SH-SY5Y (cell line): ENCODE measurements at regions not wholly inside any gene's neighbourhood (a gene's known extent, or its start where the extent isn't known, plus 50 kb on each side); places are given as distances from the start of the nearest gene placed in this dataset.

Source experiments
- GATA2 ChIP-seq: IDR thresholded peaks from 2 replicates; pipeline ENCODE4 v1.6.1; 2011; ENCODE audit warnings: mild to moderate bottlenecking, low read depth, low read length
- GATA3 ChIP-seq: IDR thresholded peaks from 2 replicates; pipeline ENCODE4 v1.6.1; 2011; ENCODE audit warnings: low read depth, mild to moderate bottlenecking, low read length, moderate library complexity

GRCh38 chr4:26010304-26010703, 96.3 kb downstream of the SMIM20 start:
- TF ChIP-seq GATA2: no peak

GRCh38 chr4:26013629-26014028, 99.6 kb downstream of the SMIM20 start:
- TF ChIP-seq GATA2: no peak
- TF ChIP-seq GATA3: no peak

GRCh38 chr4:26015133-26015651, 101.2 kb downstream of the SMIM20 start:
- TF ChIP-seq GATA2 (no peak), GATA3 (no peak)

- no peak for TF ChIP-seq GATA2
- no peak for TF ChIP-seq GATA3
Observed at GRCh38 chr4:26015906-26016305, 101.9 kb downstream of the SMIM20 start.

- TF ChIP-seq GATA3 (no peak), GATA2 (no peak)
Observed at GRCh38 chr4:26017531-26017930, 103.5 kb downstream of the SMIM20 start.

GRCh38 chr4:26020083-26020668, 106.2 kb downstream of the SMIM20 start:
- no peak for TF ChIP-seq GATA2
- no peak for TF ChIP-seq GATA3

- no peak for TF ChIP-seq GATA2
- no peak for TF ChIP-seq GATA3
Observed at GRCh38 chr4:26020881-26021280, 106.9 kb downstream of the SMIM20 start.

- TF ChIP-seq GATA3 (no peak), GATA2 (no peak)
Observed at GRCh38 chr4:26021417-26022345, 107.7 kb downstream of the SMIM20 start.

GRCh38 chr4:26022346-26023202, 108.6 kb downstream of the SMIM20 start:
- TF ChIP-seq GATA3 (no peak), GATA2 (no peak)

GRCh38 chr4:26023203-26023972, 109.4 kb downstream of the SMIM20 start:
- TF ChIP-seq GATA2: no peak
- TF ChIP-seq GATA3: no peak

GRCh38 chr4:26024079-26024478, 110.1 kb downstream of the SMIM20 start:
- TF ChIP-seq GATA2 (no peak), GATA3 (no peak)

GRCh38 chr4:26028133-26028792, 114.2 kb downstream of the SMIM20 start:
- no peak for TF ChIP-seq GATA3
- TF ChIP-seq GATA2: no peak

- TF ChIP-seq GATA2: no peak
- no peak for TF ChIP-seq GATA3
Observed at GRCh38 chr4:26028793-26029567, 115.0 kb downstream of the SMIM20 start.
